GM13977 (cell line): ENCODE measurements at regions not wholly inside any gene's neighbourhood (a gene's known extent, or its start where the extent isn't known, plus 50 kb on each side); places are given as distances from the start of the nearest gene placed in this dataset.

ENCODE experiments used
- DNase-seq: peaks from one replicate; pipeline ENCODE4 v3.0.0; 2012; ENCODE audit warnings: low spot score
- CTCF ChIP-seq: IDR thresholded peaks from 2 replicates; pipeline ENCODE4 v1.5.1; 2012; ENCODE audit warnings: mild to moderate bottlenecking, control low read depth; ENCODE audit not compliant: insufficient read depth; ENCODE audit errors: extremely low read depth, missing control alignments
- in situ Hi-C: fragments of 300-500 bp; cut with MboI; formaldehyde crosslinking; loops from one replicate; pipeline ENCODE4 v1.12.0; 2022; ENCODE audit warnings: low sequenced_read_pairs, low pct_unique_long_range_greater_than_20kb, mixed read lengths, inconsistent platforms; ENCODE audit not compliant: unreplicated experiment

DNA sequence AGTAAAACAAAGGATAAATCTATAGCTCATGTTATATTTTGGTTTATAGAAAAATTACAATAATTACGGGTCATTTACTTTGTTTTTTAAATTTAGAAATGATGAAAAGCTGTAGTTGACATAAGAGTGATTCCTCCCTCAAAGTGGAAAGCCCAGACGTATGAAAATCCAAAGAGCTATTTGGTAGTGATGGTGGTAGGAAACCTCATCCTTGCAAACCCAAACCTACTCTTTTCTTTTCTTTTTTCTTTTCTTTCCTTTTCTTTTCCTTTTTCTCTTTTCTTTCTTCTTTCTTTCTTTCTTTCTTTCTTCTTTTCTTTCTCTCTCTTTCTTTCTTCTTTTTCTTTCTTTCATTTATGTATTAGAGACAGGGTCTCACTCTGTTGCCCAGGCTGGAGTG, 190.3 kb upstream of the RASSF8 start:
- no peak for TF ChIP-seq CTCF
- in situ Hi-C loops = no loop called here
- no peak for DNase-seq

- no peak for TF ChIP-seq CTCF
- no peak for DNase-seq
- in situ Hi-C loops = no loop called here
These were observed 189.2 kb upstream of the RASSF8 start for GRCh38 chr12:25769082-25769945.

- no peak for DNase-seq
- no peak for TF ChIP-seq CTCF
- in situ Hi-C loops = no loop called here
These were observed 187.4 kb upstream of the RASSF8 start for GRCh38 chr12:25771041-25771440.

- in situ Hi-C loops = no loop called here
- DNase-seq = no peak
- TF ChIP-seq CTCF = no peak
These were observed 187.0 kb upstream of the RASSF8 start for GRCh38 chr12:25771476-25771875.

DNA sequence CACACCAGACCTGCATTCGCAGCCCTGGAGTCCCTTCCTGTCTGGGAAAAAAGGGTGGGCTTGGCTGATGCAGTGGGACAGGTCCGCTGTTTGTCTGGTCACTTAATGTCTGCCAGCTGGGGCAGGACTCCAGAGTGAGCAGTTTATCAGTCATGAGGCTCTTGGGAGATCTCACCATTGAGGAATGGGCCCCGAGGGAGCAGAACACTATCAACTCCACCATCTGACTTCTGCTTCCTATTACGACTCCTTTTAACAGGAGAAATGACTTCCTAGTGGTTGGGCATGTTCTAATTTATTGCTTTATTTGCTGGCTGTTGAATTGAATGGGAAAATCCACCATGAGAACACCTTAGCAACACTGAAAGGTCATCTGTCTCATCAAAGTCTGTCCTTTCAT, 182.5 kb upstream of the RASSF8 start:
- DNase-seq = no peak
- TF ChIP-seq CTCF = no peak
- in situ Hi-C loops = no loop called here

GRCh38 chr12:25780771-25781170, 177.7 kb upstream of the RASSF8 start:
- in situ Hi-C loops = no loop called here
- no peak for DNase-seq
- TF ChIP-seq CTCF = no peak
